ENCODE measurements at regions not wholly inside any gene's neighbourhood (a gene's known extent, or its start where the extent isn't known, plus 50 kb on each side); places are given as distances from the start of the nearest gene placed in this dataset.

DNA sequence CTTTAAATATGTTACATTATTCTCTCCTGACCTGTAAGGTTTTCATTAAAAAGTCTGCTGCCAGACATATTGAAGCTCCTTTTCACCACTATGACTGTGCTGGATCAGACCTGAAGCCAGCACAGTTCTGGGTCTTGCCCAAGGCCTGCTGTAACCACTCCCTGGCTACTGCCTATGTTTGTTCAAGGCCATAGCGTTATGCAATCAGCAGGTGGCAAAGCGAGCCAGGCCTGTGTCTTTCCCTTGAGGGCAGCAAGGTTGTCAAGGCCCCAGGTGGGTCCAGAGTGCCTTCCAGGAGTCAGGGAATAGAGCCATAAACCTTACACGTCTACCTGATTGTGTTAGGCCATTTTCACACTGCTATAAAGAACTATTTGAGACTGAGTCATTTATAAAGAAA, 496.8 kb upstream of the PCDH9 start:
- H3K27ac ChIP-seq = no peak overlapping the region
- 63% methylated on average over 3 of the region's 3 CpGs for WGBS
- no peak overlapping the region for H3K4me3 ChIP-seq
- H3K4me1 ChIP-seq (replicated peaks) = no peaks in the 10 kb centered on the region
- no peaks in the 10 kb centered on the region for H3K36me3 ChIP-seq
- H3K9me3 ChIP-seq = no peaks in the 10 kb centered on the region
- DNase-seq (ENCODE audit: low spot score) = no peak
- intact Hi-C loops (cut with DNase I) = no loop called here
- H3K27me3 ChIP-seq (replicated peaks; ENCODE audit: insufficient read depth) = no peaks in the 10 kb centered on the region
- TF ChIP-seq, protein P1, sequence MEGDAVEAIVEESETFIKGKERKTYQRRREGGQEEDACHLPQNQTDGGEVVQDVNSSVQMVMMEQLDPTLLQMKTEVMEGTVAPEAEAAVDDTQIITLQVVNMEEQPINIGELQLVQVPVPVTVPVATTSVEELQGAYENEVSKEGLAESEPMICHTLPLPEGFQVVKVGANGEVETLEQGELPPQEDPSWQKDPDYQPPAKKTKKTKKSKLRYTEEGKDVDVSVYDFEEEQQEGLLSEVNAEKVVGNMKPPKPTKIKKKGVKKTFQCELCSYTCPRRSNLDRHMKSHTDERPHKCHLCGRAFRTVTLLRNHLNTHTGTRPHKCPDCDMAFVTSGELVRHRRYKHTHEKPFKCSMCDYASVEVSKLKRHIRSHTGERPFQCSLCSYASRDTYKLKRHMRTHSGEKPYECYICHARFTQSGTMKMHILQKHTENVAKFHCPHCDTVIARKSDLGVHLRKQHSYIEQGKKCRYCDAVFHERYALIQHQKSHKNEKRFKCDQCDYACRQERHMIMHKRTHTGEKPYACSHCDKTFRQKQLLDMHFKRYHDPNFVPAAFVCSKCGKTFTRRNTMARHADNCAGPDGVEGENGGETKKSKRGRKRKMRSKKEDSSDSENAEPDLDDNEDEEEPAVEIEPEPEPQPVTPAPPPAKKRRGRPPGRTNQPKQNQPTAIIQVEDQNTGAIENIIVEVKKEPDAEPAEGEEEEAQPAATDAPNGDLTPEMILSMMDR (IDR thresholded peaks at IDR 0.05) = no peak
- TF ChIP-seq POLR2A (IDR thresholded peaks at IDR 0.05) (no peak), POLR2AphosphoS5 (IDR thresholded peaks at IDR 0.05) (no peak)

- Histone ChIP-seq H3K27me3 (replicated peaks; ENCODE audit: insufficient read depth) (no peaks in the 10 kb centered on the region), H3K27ac (no peak overlapping the region), H3K36me3 (no peaks in the 10 kb centered on the region), H3K4me3 (no peak overlapping the region), H3K4me1 (replicated peaks) (no peaks in the 10 kb centered on the region), H3K9me3 (no peaks in the 10 kb centered on the region)
- TF ChIP-seq POLR2AphosphoS5 (IDR thresholded peaks at IDR 0.05) = no peak
- TF ChIP-seq, protein P1 (IDR thresholded peaks at IDR 0.05) = no peak
- intact Hi-C loops (cut with DNase I) = no loop called here
- DNase-seq (ENCODE audit: low spot score) = no peak
- 96% methylated on average over 2 of the region's 2 CpGs for WGBS
These were observed 495.9 kb upstream of the PCDH9 start for GRCh38 chr13:67725999-67726398.

DNA sequence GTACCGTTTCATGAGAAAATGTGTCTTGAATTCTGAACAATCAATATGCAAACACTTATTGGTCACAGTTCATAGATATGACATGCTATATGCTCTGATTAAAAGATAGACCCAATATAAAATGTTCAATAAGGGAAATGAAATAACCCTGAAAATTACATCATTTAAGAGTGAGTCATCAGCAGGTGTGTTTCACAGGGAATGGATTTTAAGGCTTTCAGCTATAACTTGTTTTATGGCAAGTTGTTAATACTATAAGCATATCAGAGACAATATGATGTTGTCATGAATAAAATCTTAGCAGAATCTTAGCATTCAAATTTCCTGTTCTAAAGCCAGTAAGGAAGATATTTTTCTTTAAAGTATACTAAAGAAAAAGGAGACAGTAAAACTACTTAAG, 483.4 kb upstream of the PCDH9 start:
- no peaks in the 10 kb centered on the region for H3K4me1 ChIP-seq (replicated peaks)
- H3K27me3 ChIP-seq (replicated peaks; ENCODE audit: insufficient read depth) = no peaks in the 10 kb centered on the region
- H3K27ac ChIP-seq = no peak overlapping the region
- 67% methylated on average over 1 of the region's 1 CpG for WGBS
- no peak overlapping the region for H3K4me3 ChIP-seq
- H3K9me3 ChIP-seq = no peaks in the 10 kb centered on the region
- intact Hi-C loops (cut with DNase I) = no loop called here
- no peak for DNase-seq (ENCODE audit: low spot score)
- H3K36me3 ChIP-seq = no peaks in the 10 kb centered on the region
- TF ChIP-seq, protein P1 (IDR thresholded peaks at IDR 0.05) = no peak
- TF ChIP-seq POLR2A (IDR thresholded peaks at IDR 0.05) (no peak), POLR2AphosphoS5 (IDR thresholded peaks at IDR 0.05) (no peak)

DNA sequence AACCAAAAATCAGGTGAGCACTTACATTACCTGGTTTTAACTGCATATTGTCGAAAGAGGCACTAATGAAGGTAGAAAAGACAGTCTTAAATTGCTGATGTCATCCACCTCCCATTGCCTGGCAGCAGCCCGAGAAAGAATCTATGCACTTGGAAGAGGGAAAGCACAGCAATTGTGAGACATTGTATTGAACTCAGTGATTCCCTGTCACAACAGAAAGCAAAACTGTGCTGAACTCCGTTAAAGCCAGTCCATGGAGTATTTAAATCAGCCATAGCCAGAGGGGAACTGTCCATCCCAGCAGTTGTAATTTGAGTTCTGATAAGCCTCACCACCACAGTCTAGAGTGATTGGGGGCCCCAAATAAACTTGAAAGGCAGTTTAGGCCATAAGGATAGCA, 466.6 kb upstream of the PCDH9 start:
- Histone ChIP-seq H3K4me3 (no peak overlapping the region), H3K9me3 (no peaks in the 10 kb centered on the region), H3K27me3 (replicated peaks; ENCODE audit: insufficient read depth) (no peaks in the 10 kb centered on the region), H3K4me1 (replicated peaks) (no peaks in the 10 kb centered on the region), H3K36me3 (no peaks in the 10 kb centered on the region), H3K27ac (no peak overlapping the region)
- intact Hi-C loops (cut with DNase I) = no loop called here
- DNase-seq (ENCODE audit: low spot score) = no peak
- TF ChIP-seq, protein P1 (IDR thresholded peaks at IDR 0.05) = no peak
- no peak for TF ChIP-seq POLR2A (IDR thresholded peaks at IDR 0.05)
- TF ChIP-seq POLR2AphosphoS5 (IDR thresholded peaks at IDR 0.05) = no peak
- 64% methylated on average over 3 of the region's 3 CpGs for WGBS

DNA sequence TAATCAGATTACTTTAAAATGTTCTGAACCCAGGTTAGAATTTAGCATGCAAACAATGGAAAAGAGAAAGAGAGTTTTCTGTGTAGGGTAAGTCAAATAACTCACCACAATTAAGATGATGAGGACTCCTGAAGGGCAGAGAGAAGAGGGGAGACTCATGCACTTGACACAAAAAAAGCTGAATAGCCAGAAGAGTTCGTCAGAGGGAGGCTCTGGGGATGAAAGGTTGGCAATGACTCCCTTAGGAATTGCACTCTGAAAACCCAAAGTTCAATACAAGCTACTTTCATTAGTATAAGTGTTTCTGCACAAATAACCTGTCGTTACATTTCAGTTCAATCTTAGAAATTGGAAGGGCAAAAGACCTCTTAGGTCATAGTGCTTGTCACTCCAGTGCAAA, 434.4 kb upstream of the PCDH9 start:
- H3K27ac ChIP-seq = no peak overlapping the region
- no peak overlapping the region for H3K4me3 ChIP-seq
- 81% methylated on average over 2 of the region's 2 CpGs for WGBS
- H3K4me1 ChIP-seq (replicated peaks) = no peaks in the 10 kb centered on the region
- H3K36me3 ChIP-seq = no peaks in the 10 kb centered on the region
- DNase-seq (ENCODE audit: low spot score) = no peak
- intact Hi-C loops (cut with DNase I) = no loop called here
- no peaks in the 10 kb centered on the region for H3K9me3 ChIP-seq
- TF ChIP-seq, protein P1 (IDR thresholded peaks at IDR 0.05) = no peak
- no peak for TF ChIP-seq POLR2AphosphoS5 (IDR thresholded peaks at IDR 0.05)
- no peak for TF ChIP-seq POLR2A (IDR thresholded peaks at IDR 0.05)
- H3K27me3 ChIP-seq (replicated peaks; ENCODE audit: insufficient read depth) = no peaks in the 10 kb centered on the region
